MM.1S (cell line): ENCODE measurements at regions not wholly inside any gene's neighbourhood (a gene's known extent, or its start where the extent isn't known, plus 50 kb on each side); places are given as distances from the start of the nearest gene placed in this dataset.

Experiments
- CTCF ChIP-seq: fragments of 300-600 bp; sonication (generic); IDR thresholded peaks from 2 replicates; pipeline ENCODE4 v1.5.1; 2016; ENCODE audit warnings: antibody characterized with exemption, low read length, mixed read lengths
- EZH2 ChIP-seq: fragments of 300-600 bp; sonication (generic); optimal IDR thresholded peaks from 2 replicates; pipeline ENCODE3; 2017; ENCODE audit warnings: low read depth, mild to moderate bottlenecking, antibody characterized with exemption, low read length, mixed read lengths

- no peak for TF ChIP-seq CTCF
- no peak for TF ChIP-seq EZH2
Measured at GRCh38 chr10:78191301-78191700, 157.6 kb downstream of the RPS24 start.
